GM12878 (cell line): ENCODE measurements at regions not wholly inside any gene's neighbourhood (a gene's known extent, or its start where the extent isn't known, plus 50 kb on each side); places are given as distances from the start of the nearest gene placed in this dataset.

Experiments
- ATAC-seq: fragments of 200-7000 bp; cut with Tn5 transposase; 3 replicates; pipeline ENCODE4 v1.9.1; 2020; ENCODE audit warnings: mild to moderate bottlenecking, moderate library complexity
- BruUV-seq: library from RNA; stranded (reverse); fragments of 400-500 nt; replicated peaks from 2 replicates; lab custom pipeline; 2021; lab: Mats Ljungman, UMichigan
- CTCF ChIA-PET: fragments of 300-600 bp; sonication (Branson Sonifier 250); formaldehyde crosslinking; extraction: SDS; loops from one replicate; lab custom pipeline; 2021; ENCODE audit warnings: inconsistent platforms; lab: Yijun Ruan, JAX
- POLR2A ChIA-PET: fragments of 350-600 bp; formaldehyde crosslinking; extraction: SDS; loops from one replicate; lab custom pipeline; 2021; ENCODE audit warnings: inconsistent platforms; lab: Charles Lee
- RAD21 ChIA-PET: fragments of 300-600 bp; sonication (Branson Sonifier 250); formaldehyde crosslinking; loops from one replicate; lab custom pipeline; 2023; ENCODE audit warnings: antibody characterized with exemption; ENCODE audit not compliant: unreplicated experiment; lab: Charles Lee
- SMC1A ChIA-PET: fragments of 300-600 bp; sonication (Branson Sonifier 250); formaldehyde crosslinking; loops from one replicate; lab custom pipeline; 2023; ENCODE audit not compliant: unreplicated experiment, uncharacterized antibody; lab: Charles Lee
- DNase-seq: peaks from one replicate; pipeline ENCODE4 v3.0.0-alpha.2; 2011; ENCODE audit warnings: low read depth, low spot score
- FAIRE-seq: peaks from 3 replicates; lab custom pipeline; 2011; peaks lifted over from hg19 to GRCh38; lab: Jason Lieb, UNC
- H2AFZ ChIP-seq: 2 replicates; pipeline ENCODE4 v1.6.0; 2011; ENCODE audit warnings: low read depth, low read length, control low read depth; ENCODE audit not compliant: control insufficient read depth
- H3K27ac ChIP-seq: 2 replicates; pipeline ENCODE4 v1.5.1; 2011; ENCODE audit warnings: control low read depth; ENCODE audit not compliant: control insufficient read depth, insufficient read depth
- H3K27me3 ChIP-seq, 2 experiments: replicated peaks in 1 of 2; 2 replicates each; pipeline versions ENCODE4 v1.6.0 to v1.6.1; 2011; ENCODE audit warnings: low read length in 1 of 2; ENCODE audit not compliant: control insufficient read depth in 2 of 2, insufficient read depth in 2 of 2
- H3K36me3 ChIP-seq, 2 experiments: 2 replicates each; pipeline ENCODE4 v1.5.1; 2011; ENCODE audit warnings: low read length in 1 of 2; ENCODE audit not compliant: control insufficient read depth in 2 of 2, insufficient read depth in 2 of 2
- H3K4me1 ChIP-seq: 2 replicates; pipeline ENCODE4 v1.6.1; 2011; ENCODE audit warnings: mild to moderate bottlenecking, low read length, moderate library complexity, mixed read lengths; ENCODE audit not compliant: control insufficient read depth, insufficient read depth
- H3K4me2 ChIP-seq: 2 replicates; pipeline ENCODE4 v1.6.0; 2011; ENCODE audit warnings: control low read depth; ENCODE audit not compliant: control insufficient read depth, insufficient read depth
- H3K4me3 ChIP-seq: fragments of 200-600 bp; sonication (generic); 2 replicates; pipeline ENCODE4 v1.5.1; 2016
- H3K79me2 ChIP-seq: 2 replicates; pipeline ENCODE4 v1.6.0; 2011; ENCODE audit warnings: low read length; ENCODE audit not compliant: control insufficient read depth, insufficient read depth
- H3K9ac ChIP-seq: 2 replicates; pipeline ENCODE4 v1.8.0; 2011; ENCODE audit warnings: low read length, control low read depth, mixed read lengths; ENCODE audit not compliant: control insufficient read depth, insufficient read depth
- H3K9me3 ChIP-seq: replicated peaks from 3 replicates; pipeline ENCODE4 v1.5.1; 2011; ENCODE audit warnings: mild to moderate bottlenecking, low read length; ENCODE audit not compliant: control insufficient read depth, insufficient read depth
- H4K20me1 ChIP-seq: 2 replicates; pipeline ENCODE4 v1.6.0; 2011; ENCODE audit not compliant: control insufficient read depth, insufficient read depth
- ATF2 ChIP-seq: IDR thresholded peaks from 2 replicates; pipeline ENCODE4 v1.6.1; 2012; ENCODE audit warnings: low read length, inconsistent platforms
- CBX5 ChIP-seq: sonication (generic); IDR thresholded peaks from 2 replicates; pipeline ENCODE4 v1.6.1; 2016; ENCODE audit warnings: low read depth, moderate library complexity, mild to moderate bottlenecking, inconsistent platforms
- JUND ChIP-seq: IDR thresholded peaks from 2 replicates; pipeline ENCODE4 v1.6.1; 2012; ENCODE audit warnings: low read depth, mild to moderate bottlenecking, low read length, improper control_type of control experiment, moderate library complexity
- PAX5 ChIP-seq: IDR thresholded peaks from 2 replicates; pipeline ENCODE4 v1.6.1; 2011; ENCODE audit warnings: low read depth, low read length, borderline replicate concordance
- POU2F2 ChIP-seq: IDR thresholded peaks from 3 replicates; pipeline ENCODE4 v1.6.1; 2011; ENCODE audit warnings: low read depth, mild to moderate bottlenecking, low read length, borderline replicate concordance
- RAD51 ChIP-seq: fragments of 450-650 bp; IDR thresholded peaks from 2 replicates; pipeline ENCODE4 v1.6.1; 2016; ENCODE audit warnings: moderate library complexity, mild to moderate bottlenecking, inconsistent platforms
- SUPT20H ChIP-seq: IDR thresholded peaks from 2 replicates; pipeline ENCODE4 v1.6.1; 2011; ENCODE audit warnings: low read depth, mild to moderate bottlenecking, low read length, moderate library complexity, borderline replicate concordance; ENCODE audit not compliant: control insufficient read depth
- TCF12 ChIP-seq: IDR thresholded peaks from 2 replicates; pipeline ENCODE4 v1.6.1; 2011; ENCODE audit warnings: low read depth, mild to moderate bottlenecking, low read length
- ZNF217 ChIP-seq: fragments of 450-650 bp; IDR thresholded peaks from 2 replicates; pipeline ENCODE4 v1.6.1; 2017; ENCODE audit warnings: antibody characterized with exemption, mild to moderate bottlenecking
- WGBS: methylation state at CpG from one replicate; pipeline ENCODE4 v1.1.6; 2016; ENCODE audit warnings: low lambda C conversion rate; ENCODE audit not compliant: insufficient replicate concordance, insufficient coverage; ENCODE audit errors: missing lambda C conversion rate; 5-methylcytosine and 5-hydroxymethylcytosine counted together
- in situ Hi-C: fragments of 300-500 bp; cut with MboI; formaldehyde crosslinking; loops from 9 replicates; pipeline ENCODE4 v1.14.3; 2018; ENCODE audit warnings: mixed read lengths
- intact Hi-C: fragments of 100-400 bp; cut with micrococcal nuclease; formaldehyde crosslinking; loops from one replicate; pipeline ENCODE4 v1.14.2; 2022; ENCODE audit not compliant: unreplicated experiment

- POLR2A ChIA-PET = no interaction called here
- RAD21 ChIA-PET = no interaction called here
- in situ Hi-C loops (loop anchor here (25.0 kb wide), 1 partner anchor 1198 kb away; no protein-coding TSS in a partner anchor), intact Hi-C loops (no loop called here)
- H3K9ac ChIP-seq = no peak overlapping the region
- H3K36me3 ChIP-seq = no peaks in the 10 kb centered on the region
- no peak overlapping the region for H3K4me2 ChIP-seq
- no peaks in the 10 kb centered on the region for H3K27me3 ChIP-seq
- no peaks in the 10 kb centered on the region for H3K4me1 ChIP-seq
- H3K4me3 ChIP-seq = no peak overlapping the region
- no peak overlapping the region for H3K27ac ChIP-seq
- TF ChIP-seq RAD51 (no peak), ATF2 (no peak), PAX5 (no peak)
- SMC1A ChIA-PET = interaction anchor here (1.2 to 2.4 kb wide), 3 partner anchors 1147 to 1231 kb away, joined by 5 to 13 read pairs (median 7); no protein-coding TSS in a partner anchor
- BruUV-seq = no TSS peak
- no peak for FAIRE-seq
- CTCF ChIA-PET = interaction anchor here (0.6 to 2.2 kb wide), 3 partner anchors 11 to 1193 kb away, joined by 4 to 27 read pairs (median 16); no protein-coding TSS in a partner anchor
- no peak for ATAC-seq
- no peaks in the 10 kb centered on the region for H4K20me1 ChIP-seq
- no peaks in the 10 kb centered on the region for H3K9me3 ChIP-seq
- no peaks in the 10 kb centered on the region for H3K79me2 ChIP-seq
- H2AFZ ChIP-seq = no peak overlapping the region
- no peak for DNase-seq
Measured at GRCh38 chr5:30039379-30039778, 1154.1 kb upstream of the CDH6 start.

GRCh38 chr5:30034870-30035269, 1158.6 kb upstream of the CDH6 start:
- FAIRE-seq (no peak), DNase-seq (no peak), ATAC-seq (no peak)
- ChIA-PET CTCF (no interaction called here), POLR2A (no interaction called here), RAD21 (no interaction called here), SMC1A (no interaction called here)
- WGBS = 0% methylated on average over 2 of the region's 2 CpGs
- Histone ChIP-seq H3K9ac (no peak overlapping the region), H3K27ac (no peak overlapping the region), H3K4me3 (no peak overlapping the region), H2AFZ (no peak overlapping the region), H3K4me2 (no peak overlapping the region), H4K20me1 (no peaks in the 10 kb centered on the region), H3K9me3 (no peaks in the 10 kb centered on the region), H3K4me1 (no peaks in the 10 kb centered on the region), H3K79me2 (no peaks in the 10 kb centered on the region), H3K27me3 (no peaks in the 10 kb centered on the region), H3K36me3 (no peaks in the 10 kb centered on the region)
- intact Hi-C loops = no loop called here
- TF ChIP-seq TCF12 (no peak), CBX5 (no peak), SUPT20H (no peak), POU2F2 (no peak), ZNF217 (no peak), JUND (no peak)
- BruUV-seq = no TSS peak
- in situ Hi-C loops = loop anchor here (25.0 kb wide), 1 partner anchor 1202 kb away; no protein-coding TSS in a partner anchor
